Testis (tissue), 2 donors: ENCODE measurements at regions not wholly inside any gene's neighbourhood (a gene's known extent, or its start where the extent isn't known, plus 50 kb on each side); places are given as distances from the start of the nearest gene placed in this dataset.

Source experiments
- DNase-seq: peaks from one replicate; pipeline ENCODE4 v3.0.0-alpha.2; 2019
- H3K27ac ChIP-seq, 2 donors: fragments of 200-600 bp; sonication (generic); one replicate each; pipeline ENCODE4 v1.5.1; 2019
- H3K27me3 ChIP-seq: fragments of 200-600 bp; sonication (generic); one replicate; pipeline ENCODE4 v1.5.1; 2019
- H3K36me3 ChIP-seq: fragments of 200-600 bp; sonication (generic); one replicate; pipeline ENCODE4 v1.5.1; 2017; ENCODE audit warnings: low read depth; ENCODE audit errors: missing control alignments
- H3K4me1 ChIP-seq: fragments of 200-600 bp; sonication (generic); one replicate; pipeline ENCODE4 v1.5.1; 2019
- H3K4me3 ChIP-seq, 2 donors: fragments of 200-600 bp; sonication (generic); one replicate each; pipeline ENCODE4 v1.5.1; 2017 to 2019
- H3K9me3 ChIP-seq: fragments of 200-600 bp; sonication (generic); one replicate; pipeline ENCODE4 v1.5.1; 2017
- CTCF ChIP-seq, 3 experiments: fragments of 450-650 bp in 2 of 3; fragments of 200-600 bp in 1 of 3; sonication (generic) in 1 of 3; IDR thresholded peaks; one replicate each; pipeline ENCODE4 v1.5.1; 2016 to 2019; ENCODE audit warnings: antibody characterized with exemption in 3 of 3, mild to moderate bottlenecking in 2 of 3, moderate library complexity in 1 of 3
- POLR2A ChIP-seq: fragments of 450-650 bp; IDR thresholded peaks from one replicate; pipeline ENCODE4 v1.6.1; 2017; ENCODE audit warnings: antibody characterized with exemption, mild to moderate bottlenecking, moderate library complexity
- WGBS, 2 donors: methylation state at CpG; one replicate each; pipeline ENCODE4 v1.1.5; 2018; 5-methylcytosine and 5-hydroxymethylcytosine counted together
- intact Hi-C: fragments of 100-400 bp; cut with DNase I; formaldehyde crosslinking; loops from one replicate; pipeline ENCODE4 v1.15.1; 2023; ENCODE audit warnings: low total_unique reads

- no peak for DNase-seq
- Histone ChIP-seq H3K27me3 (no peaks in the 10 kb centered on the region), H3K9me3 (no peaks in the 10 kb centered on the region), H3K27ac (peak overlapping the region; percentile 59 to 63), H3K4me1 (no peaks in the 10 kb centered on the region), H3K4me3 (no peak overlapping the region), H3K36me3 (no peaks in the 10 kb centered on the region)
- TF ChIP-seq CTCF (IDR thresholded peaks at IDR 0.05) (no peak), POLR2A (no peak)
- intact Hi-C loops = no loop called here
These were observed 343.0 kb downstream of the EPHA4 start for GRCh38 chr2:221229099-221229498.

GRCh38 chr2:221231511-221231910 lies 340.6 kb downstream of the EPHA4 start:
- H3K4me3 ChIP-seq = no peak overlapping the region
- H3K27me3 ChIP-seq = no peaks in the 10 kb centered on the region
- no peaks in the 10 kb centered on the region for H3K36me3 ChIP-seq
- DNase-seq = no peak
- no peaks in the 10 kb centered on the region for H3K9me3 ChIP-seq
- TF ChIP-seq CTCF (IDR thresholded peaks at IDR 0.05) (no peak), POLR2A (no peak)
- WGBS, 2 donors = 73 to 84% methylated on average over 3 of the region's 3 CpGs
- H3K27ac ChIP-seq = no peak overlapping the region
- intact Hi-C loops = no loop called here
- no peaks in the 10 kb centered on the region for H3K4me1 ChIP-seq

GRCh38 chr2:221235941-221236340 lies 336.2 kb downstream of the EPHA4 start:
- DNase-seq = no peak

GRCh38 chr2:221241072-221241471 lies 331.0 kb downstream of the EPHA4 start:
- no peak overlapping the region for H3K4me3 ChIP-seq
- no peak for TF ChIP-seq POLR2A
- no peak for TF ChIP-seq CTCF (IDR thresholded peaks at IDR 0.05)
- no peak for DNase-seq
- H3K36me3 ChIP-seq = no peaks in the 10 kb centered on the region
- no peaks in the 10 kb centered on the region for H3K27me3 ChIP-seq
- 56 to 64% methylated on average over 3 of the region's 3 CpGs for WGBS, 2 donors
- H3K9me3 ChIP-seq = no peaks in the 10 kb centered on the region
- no peaks in the 10 kb centered on the region for H3K4me1 ChIP-seq
- no peak overlapping the region for H3K27ac ChIP-seq
- intact Hi-C loops = no loop called here

More at GRCh38 chr2:221235941-221236340, 336.2 kb downstream of the EPHA4 start:
- Histone ChIP-seq H3K4me1 (no peaks in the 10 kb centered on the region), H3K9me3 (no peaks in the 10 kb centered on the region), H3K4me3 (no peak overlapping the region), H3K27me3 (no peaks in the 10 kb centered on the region), H3K27ac (no peak overlapping the region), H3K36me3 (no peaks in the 10 kb centered on the region)
- intact Hi-C loops = no loop called here
- TF ChIP-seq POLR2A = no peak
- no peak for TF ChIP-seq CTCF (IDR thresholded peaks at IDR 0.05)
- WGBS, 2 donors = 75 to 80% methylated on average over 2 of the region's 2 CpGs

- 94 to 96% methylated on average over 2 of the region's 2 CpGs for WGBS, 2 donors
- TF ChIP-seq POLR2A (no peak), CTCF (IDR thresholded peaks at IDR 0.05) (no peak)
- no peaks in the 10 kb centered on the region for H3K36me3 ChIP-seq
- no peaks in the 10 kb centered on the region for H3K27me3 ChIP-seq
- H3K4me1 ChIP-seq = no peaks in the 10 kb centered on the region
- H3K9me3 ChIP-seq = no peaks in the 10 kb centered on the region
- intact Hi-C loops = no loop called here
- no peak for DNase-seq
- no peak overlapping the region for H3K4me3 ChIP-seq
- H3K27ac ChIP-seq = no peak overlapping the region
These were observed 328.3 kb downstream of the EPHA4 start for GRCh38 chr2:221243771-221244170.
